Body of pancreas (tissue), 4 donors: ENCODE measurements at regions not wholly inside any gene's neighbourhood (a gene's known extent, or its start where the extent isn't known, plus 50 kb on each side); places are given as distances from the start of the nearest gene placed in this dataset.
"Not testable (repeated sequence)": the region's sequence is repeated elsewhere in the genome, so short reads cannot be mapped to it uniquely, and the experiment has no call there.

ENCODE experiments used
- POLR2A ChIP-seq, 3 donors: fragments of 450-650 bp; IDR thresholded peaks; one replicate each; pipeline ENCODE4 v1.6.1; 2016; ENCODE audit warnings: antibody characterized with exemption in 3 of 3, mild to moderate bottlenecking in 2 of 3
- TF ChIP-seq, protein P1 (sequence below), 7 experiments: fragments of 450-650 bp in 4 of 7; fragments of 200-600 bp in 3 of 7; sonication (generic) in 3 of 7; IDR thresholded peaks; one replicate each; pipeline ENCODE4 v1.5.1; 2016 to 2019; ENCODE audit warnings: antibody characterized with exemption in 7 of 7

DNA sequence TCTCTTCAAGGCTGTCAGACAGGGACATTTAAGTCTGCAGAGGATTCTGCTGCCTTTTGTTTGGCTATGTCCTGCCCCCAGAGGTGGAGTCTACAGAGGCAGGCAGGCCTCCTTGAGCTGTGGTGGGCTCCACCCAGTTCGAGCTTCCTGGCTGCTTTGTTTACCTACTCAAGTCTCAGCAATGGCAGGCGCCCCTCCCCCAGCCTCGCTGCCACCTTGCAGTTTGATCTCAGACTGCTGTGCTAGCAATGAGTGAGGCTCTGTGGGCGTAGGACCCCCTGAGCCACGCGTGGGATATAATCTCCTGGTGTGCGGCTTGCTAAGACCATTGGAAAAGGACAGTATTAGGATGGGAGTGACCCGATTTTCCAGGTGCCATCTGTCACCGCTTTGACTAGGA is 437.6 kb downstream of the STK39 start:
- TF ChIP-seq, protein P1, sequence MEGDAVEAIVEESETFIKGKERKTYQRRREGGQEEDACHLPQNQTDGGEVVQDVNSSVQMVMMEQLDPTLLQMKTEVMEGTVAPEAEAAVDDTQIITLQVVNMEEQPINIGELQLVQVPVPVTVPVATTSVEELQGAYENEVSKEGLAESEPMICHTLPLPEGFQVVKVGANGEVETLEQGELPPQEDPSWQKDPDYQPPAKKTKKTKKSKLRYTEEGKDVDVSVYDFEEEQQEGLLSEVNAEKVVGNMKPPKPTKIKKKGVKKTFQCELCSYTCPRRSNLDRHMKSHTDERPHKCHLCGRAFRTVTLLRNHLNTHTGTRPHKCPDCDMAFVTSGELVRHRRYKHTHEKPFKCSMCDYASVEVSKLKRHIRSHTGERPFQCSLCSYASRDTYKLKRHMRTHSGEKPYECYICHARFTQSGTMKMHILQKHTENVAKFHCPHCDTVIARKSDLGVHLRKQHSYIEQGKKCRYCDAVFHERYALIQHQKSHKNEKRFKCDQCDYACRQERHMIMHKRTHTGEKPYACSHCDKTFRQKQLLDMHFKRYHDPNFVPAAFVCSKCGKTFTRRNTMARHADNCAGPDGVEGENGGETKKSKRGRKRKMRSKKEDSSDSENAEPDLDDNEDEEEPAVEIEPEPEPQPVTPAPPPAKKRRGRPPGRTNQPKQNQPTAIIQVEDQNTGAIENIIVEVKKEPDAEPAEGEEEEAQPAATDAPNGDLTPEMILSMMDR (IDR thresholded peaks at IDR 0.05), result not testable (repeated sequence)
- TF ChIP-seq POLR2A (IDR thresholded peaks at IDR 0.05), result not testable (repeated sequence)
